Smooth muscle cell (in vitro differentiated cells): ENCODE measurements at regions not wholly inside any gene's neighbourhood (a gene's known extent, or its start where the extent isn't known, plus 50 kb on each side); places are given as distances from the start of the nearest gene placed in this dataset.

Experiments
- DNase-seq: peaks from one replicate; lab custom pipeline; 2025; ENCODE audit not compliant: unreplicated experiment; lab: John Stamatoyannopoulos, UW
- H2AFZ ChIP-seq: fragments of 200-600 bp; sonication (generic); 2 replicates; pipeline ENCODE4 v1.6.0; 2016; ENCODE audit warnings: antibody characterized with exemption, low read depth, mild to moderate bottlenecking
- H3F3A ChIP-seq: fragments of 200-600 bp; sonication (generic); 2 replicates; pipeline ENCODE4 v1.6.0; 2017; ENCODE audit warnings: antibody characterized with exemption, low read depth
- H3K27ac ChIP-seq: fragments of 200-600 bp; sonication (generic); 2 replicates; pipeline ENCODE4 v1.5.1; 2016; ENCODE audit warnings: low read depth, mild to moderate bottlenecking
- H3K27me3 ChIP-seq: fragments of 200-600 bp; sonication (generic); 2 replicates; pipeline ENCODE4 v1.6.1; 2016; ENCODE audit warnings: low read depth, mild to moderate bottlenecking
- H3K36me3 ChIP-seq: fragments of 200-600 bp; sonication (generic); 2 replicates; pipeline ENCODE4 v1.5.1; 2016; ENCODE audit warnings: low read depth
- H3K4me1 ChIP-seq: fragments of 200-600 bp; sonication (generic); 2 replicates; pipeline ENCODE4 v1.5.1; 2016; ENCODE audit warnings: low read depth
- H3K4me2 ChIP-seq: fragments of 200-600 bp; sonication (generic); 2 replicates; pipeline ENCODE4 v1.6.0; 2016; ENCODE audit warnings: mild to moderate bottlenecking
- H3K4me3 ChIP-seq: fragments of 200-600 bp; sonication (generic); 2 replicates; pipeline ENCODE4 v1.5.1; 2016; ENCODE audit warnings: mild to moderate bottlenecking
- H3K79me2 ChIP-seq: fragments of 200-600 bp; sonication (generic); 2 replicates; pipeline ENCODE4 v1.6.0; 2016; ENCODE audit warnings: low read depth, mild to moderate bottlenecking
- H3K9ac ChIP-seq: fragments of 200-600 bp; sonication (generic); 2 replicates; pipeline ENCODE4 v1.6.0; 2016; ENCODE audit warnings: low read depth
- H3K9me3 ChIP-seq: fragments of 200-600 bp; sonication (generic); replicated peaks from 2 replicates; pipeline ENCODE4 v1.5.1; 2016; ENCODE audit warnings: low read depth
- H4K20me1 ChIP-seq: fragments of 200-600 bp; sonication (generic); 2 replicates; pipeline ENCODE4 v1.6.0; 2016; ENCODE audit warnings: low read depth
- WGBS: methylation state at CpG from one replicate; pipeline ENCODE4 v1.1.7; 2016; ENCODE audit warnings: low lambda C conversion rate; 5-methylcytosine and 5-hydroxymethylcytosine counted together
- TF ChIP-seq, protein P1 (sequence below): fragments of 200-600 bp; sonication (generic); IDR thresholded peaks from 2 replicates; pipeline ENCODE4 v1.5.1; 2017; ENCODE audit warnings: borderline replicate concordance, mild to moderate bottlenecking, antibody characterized with exemption; ENCODE audit not compliant: insufficient read depth, poor library complexity, severe bottlenecking

DNA sequence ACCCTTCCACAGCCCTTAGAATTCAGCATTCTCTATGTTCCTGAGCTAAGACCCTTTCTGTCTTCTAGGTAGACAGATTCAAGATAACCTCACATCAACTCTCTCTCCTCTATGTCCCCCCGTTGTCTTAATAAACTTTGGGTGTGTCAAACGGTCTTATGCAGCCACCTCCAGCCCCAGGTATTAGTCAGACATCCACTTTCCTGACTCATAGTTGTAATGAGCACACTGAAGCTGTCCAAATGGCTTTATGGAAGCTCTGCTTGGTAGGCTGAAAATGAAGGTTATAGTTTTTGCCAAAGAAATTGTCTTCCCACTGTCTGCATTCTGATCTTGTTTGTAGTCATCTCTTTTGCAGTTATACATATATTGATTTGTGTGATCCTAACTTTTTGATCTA, 482.0 kb downstream of the RMST start:
- no peak for DNase-seq
- TF ChIP-seq, protein P1, sequence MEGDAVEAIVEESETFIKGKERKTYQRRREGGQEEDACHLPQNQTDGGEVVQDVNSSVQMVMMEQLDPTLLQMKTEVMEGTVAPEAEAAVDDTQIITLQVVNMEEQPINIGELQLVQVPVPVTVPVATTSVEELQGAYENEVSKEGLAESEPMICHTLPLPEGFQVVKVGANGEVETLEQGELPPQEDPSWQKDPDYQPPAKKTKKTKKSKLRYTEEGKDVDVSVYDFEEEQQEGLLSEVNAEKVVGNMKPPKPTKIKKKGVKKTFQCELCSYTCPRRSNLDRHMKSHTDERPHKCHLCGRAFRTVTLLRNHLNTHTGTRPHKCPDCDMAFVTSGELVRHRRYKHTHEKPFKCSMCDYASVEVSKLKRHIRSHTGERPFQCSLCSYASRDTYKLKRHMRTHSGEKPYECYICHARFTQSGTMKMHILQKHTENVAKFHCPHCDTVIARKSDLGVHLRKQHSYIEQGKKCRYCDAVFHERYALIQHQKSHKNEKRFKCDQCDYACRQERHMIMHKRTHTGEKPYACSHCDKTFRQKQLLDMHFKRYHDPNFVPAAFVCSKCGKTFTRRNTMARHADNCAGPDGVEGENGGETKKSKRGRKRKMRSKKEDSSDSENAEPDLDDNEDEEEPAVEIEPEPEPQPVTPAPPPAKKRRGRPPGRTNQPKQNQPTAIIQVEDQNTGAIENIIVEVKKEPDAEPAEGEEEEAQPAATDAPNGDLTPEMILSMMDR: no peak
- Histone ChIP-seq H3K9ac (no peak overlapping the region), H2AFZ (no peak overlapping the region), H3K9me3 (no peaks in the 10 kb centered on the region), H3K36me3 (no peaks in the 10 kb centered on the region), H3K4me2 (no peak overlapping the region), H3K4me1 (no peaks in the 10 kb centered on the region), H3K79me2 (no peaks in the 10 kb centered on the region), H3K27ac (no peak overlapping the region), H3F3A (no peaks in the 10 kb centered on the region), H3K4me3 (no peak overlapping the region), H4K20me1 (no peaks in the 10 kb centered on the region), H3K27me3 (no peaks in the 10 kb centered on the region)
- 51% methylated on average over 2 of the region's 2 CpGs for WGBS

DNA sequence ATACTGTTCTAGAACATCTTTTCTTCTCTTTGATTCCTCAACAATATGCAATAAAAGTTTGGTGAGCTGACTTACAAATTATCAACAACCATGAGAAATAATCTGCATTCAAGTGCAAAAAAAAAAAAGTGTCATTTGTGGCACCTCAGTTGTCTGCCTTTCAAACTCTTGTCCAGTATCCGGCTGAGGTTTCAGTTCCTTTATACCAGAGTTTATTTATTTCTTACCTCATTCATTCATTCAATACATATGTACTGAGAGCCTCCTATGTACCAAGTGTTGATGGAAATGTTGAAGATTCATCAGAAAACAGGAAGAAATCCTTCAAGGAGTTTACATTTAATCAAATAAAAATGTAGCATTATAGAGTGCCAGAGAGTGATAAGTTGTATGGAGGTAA, 484.1 kb downstream of the RMST start:
- H3K27me3 ChIP-seq: no peaks in the 10 kb centered on the region
- WGBS: 93% methylated on average over 1 of the region's 1 CpG

DNA sequence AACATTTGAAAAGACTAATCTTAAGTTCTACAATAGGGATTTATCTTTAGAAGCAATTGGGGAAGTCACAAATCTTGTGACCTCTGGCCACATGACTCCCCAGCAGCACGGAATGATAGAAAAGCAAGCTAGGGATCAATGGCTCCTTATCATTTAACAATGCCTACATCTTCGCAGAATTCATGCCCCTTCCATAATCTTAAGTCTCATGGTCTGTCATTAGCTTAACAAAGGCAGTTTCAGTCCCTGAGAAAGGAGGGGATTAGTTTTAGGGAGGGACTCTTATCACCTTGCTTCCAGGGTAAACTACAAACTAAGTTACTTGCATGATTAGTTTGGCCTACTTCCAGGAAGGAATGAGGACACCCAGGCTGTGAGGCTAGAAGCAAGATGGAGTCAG, 486.0 kb downstream of the RMST start:
- no peaks in the 10 kb centered on the region for H3K9me3 ChIP-seq
- H3K36me3 ChIP-seq: no peaks in the 10 kb centered on the region
- no peaks in the 10 kb centered on the region for H3K4me1 ChIP-seq
- H3K27me3 ChIP-seq: no peaks in the 10 kb centered on the region
- H3K79me2 ChIP-seq: no peaks in the 10 kb centered on the region
- TF ChIP-seq, protein P1: no peak
- no peaks in the 10 kb centered on the region for H4K20me1 ChIP-seq
- no peak overlapping the region for H3K4me3 ChIP-seq
- no peak overlapping the region for H3K9ac ChIP-seq
- 92% methylated on average over 2 of the region's 2 CpGs for whole genome bisulfite sequencing
- H3K4me2 ChIP-seq: no peak overlapping the region
- H3F3A ChIP-seq: no peaks in the 10 kb centered on the region
- no peak overlapping the region for H3K27ac ChIP-seq
- no peak overlapping the region for H2AFZ ChIP-seq
- no peak for DNase-seq

More for the DNA sequence above, 484.1 kb downstream of the RMST start:
- H3K36me3 ChIP-seq: no peaks in the 10 kb centered on the region
- H3F3A ChIP-seq: no peaks in the 10 kb centered on the region
- TF ChIP-seq, protein P1: no peak
- no peak overlapping the region for H3K27ac ChIP-seq
- no peaks in the 10 kb centered on the region for H4K20me1 ChIP-seq
- H3K9me3 ChIP-seq: no peaks in the 10 kb centered on the region
- H2AFZ ChIP-seq: no peak overlapping the region
- no peaks in the 10 kb centered on the region for H3K79me2 ChIP-seq
- H3K4me2 ChIP-seq: no peak overlapping the region
- H3K4me1 ChIP-seq: no peaks in the 10 kb centered on the region
- H3K4me3 ChIP-seq: no peak overlapping the region
- DNase-seq: no peak
- H3K9ac ChIP-seq: no peak overlapping the region

DNA sequence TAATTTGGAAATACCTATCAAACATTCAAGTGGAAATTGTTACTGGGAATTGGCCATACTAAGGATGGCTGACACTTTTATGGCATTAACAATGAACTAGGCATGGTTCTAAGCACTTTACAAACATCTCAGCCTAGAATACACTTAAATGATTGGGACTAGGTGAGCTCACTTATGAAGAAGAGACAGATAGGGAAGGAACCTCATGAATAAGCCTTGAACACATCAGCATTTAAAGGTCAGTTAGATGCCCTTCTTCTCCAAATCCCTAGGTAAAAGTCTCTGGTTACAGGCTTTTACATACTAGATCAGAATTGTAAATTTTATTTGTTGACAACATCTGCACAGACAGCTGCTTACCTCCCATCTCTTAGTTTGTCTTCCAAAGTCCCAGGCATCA, 488.6 kb downstream of the RMST start:
- H3K36me3 ChIP-seq: no peaks in the 10 kb centered on the region
- no peak overlapping the region for H2AFZ ChIP-seq
- H3F3A ChIP-seq: no peaks in the 10 kb centered on the region
- no peaks in the 10 kb centered on the region for H3K9me3 ChIP-seq
- H3K9ac ChIP-seq: no peak overlapping the region
- no peak overlapping the region for H3K27ac ChIP-seq
- H3K4me1 ChIP-seq: no peaks in the 10 kb centered on the region
- H3K4me3 ChIP-seq: no peak overlapping the region
- no peak overlapping the region for H3K4me2 ChIP-seq
- H4K20me1 ChIP-seq: no peaks in the 10 kb centered on the region
- no peaks in the 10 kb centered on the region for H3K79me2 ChIP-seq
- no peak for DNase-seq
- TF ChIP-seq, protein P1: no peak
- no peaks in the 10 kb centered on the region for H3K27me3 ChIP-seq
